DOHH2 (cell line): ENCODE measurements at regions not wholly inside any gene's neighbourhood (a gene's known extent, or its start where the extent isn't known, plus 50 kb on each side); places are given as distances from the start of the nearest gene placed in this dataset.

Experiments
- H3F3A ChIP-seq: fragments of 200-600 bp; sonication (generic), shearing (Covaris generic); 2 replicates; pipeline ENCODE4 v1.6.0; 2016; ENCODE audit warnings: antibody characterized with exemption, mild to moderate bottlenecking; ENCODE audit not compliant: control insufficient read depth, insufficient read depth
- H3K27ac ChIP-seq: fragments of 200-600 bp; sonication (generic); 2 replicates; pipeline ENCODE4 v1.5.1; 2014; ENCODE audit warnings: low read depth, mild to moderate bottlenecking, low read length, moderate library complexity
- H3K27me3 ChIP-seq: fragments of 200-600 bp; sonication (generic); 2 replicates; pipeline ENCODE4 v1.6.1; 2014; ENCODE audit warnings: mild to moderate bottlenecking, low read length, mixed read lengths; ENCODE audit not compliant: control insufficient read depth
- H3K36me3 ChIP-seq: fragments of 200-600 bp; sonication (generic); 2 replicates; pipeline ENCODE4 v1.6.1; 2014; ENCODE audit warnings: mild to moderate bottlenecking, low read length, moderate library complexity, mixed read lengths; ENCODE audit not compliant: control insufficient read depth
- H3K4me1 ChIP-seq: fragments of 200-600 bp; sonication (generic); 2 replicates; pipeline ENCODE4 v1.6.1; 2014; ENCODE audit warnings: mild to moderate bottlenecking, low read length, mixed read lengths; ENCODE audit not compliant: control insufficient read depth
- H3K4me2 ChIP-seq: fragments of 200-600 bp; sonication (generic); 2 replicates; pipeline ENCODE4 v1.6.0; 2014; ENCODE audit warnings: mild to moderate bottlenecking, low read length, moderate library complexity
- H3K4me3 ChIP-seq: fragments of 200-600 bp; sonication (generic); 2 replicates; pipeline ENCODE4 v1.5.1; 2014; ENCODE audit warnings: mild to moderate bottlenecking, low read length, mixed read lengths
- H3K79me2 ChIP-seq: fragments of 200-600 bp; sonication (generic); 2 replicates; pipeline ENCODE4 v1.6.1; 2014; ENCODE audit warnings: mild to moderate bottlenecking, low read length, mixed read lengths; ENCODE audit not compliant: control insufficient read depth
- H3K9me2 ChIP-seq: fragments of 200-600 bp; sonication (generic); replicated peaks from 2 replicates; pipeline ENCODE4 v1.6.1; 2014; ENCODE audit warnings: mild to moderate bottlenecking, low read length, mixed read lengths; ENCODE audit not compliant: control insufficient read depth
- H3K9me3 ChIP-seq: fragments of 200-600 bp; sonication (generic); 2 replicates; pipeline ENCODE4 v1.6.1; 2014; ENCODE audit warnings: antibody characterized with exemption, low read length, mixed read lengths; ENCODE audit not compliant: control insufficient read depth, insufficient read depth
- H4K20me1 ChIP-seq: fragments of 200-600 bp; sonication (generic); 2 replicates; pipeline ENCODE4 v1.6.0; 2014; ENCODE audit warnings: low read depth, mild to moderate bottlenecking, antibody characterized with exemption, low read length, moderate library complexity; ENCODE audit not compliant: control insufficient read depth, insufficient read depth
- CTCF ChIP-seq: fragments of 200-600 bp; sonication (generic); IDR thresholded peaks from one replicate; pipeline ENCODE4 v1.5.1; 2014; ENCODE audit warnings: antibody characterized with exemption, mild to moderate bottlenecking, low read depth, low read length; ENCODE audit not compliant: poor library complexity, severe bottlenecking
- EZH2phosphoT487 ChIP-seq: fragments of 200-600 bp; sonication (generic); IDR thresholded peaks from 2 replicates; pipeline ENCODE4 v1.6.1; 2017; ENCODE audit warnings: borderline replicate concordance, mild to moderate bottlenecking, antibody characterized with exemption, low read length, moderate library complexity, mixed read lengths

- TF ChIP-seq CTCF (no peak), EZH2phosphoT487 (no peak)
- H3K27me3 ChIP-seq: no peaks in the 10 kb centered on the region
- H3K36me3 ChIP-seq: no peaks in the 10 kb centered on the region
- H3F3A ChIP-seq: no peaks in the 10 kb centered on the region
- H3K4me2 ChIP-seq: no peak overlapping the region
- H3K79me2 ChIP-seq: no peaks in the 10 kb centered on the region
- no peaks in the 10 kb centered on the region for H4K20me1 ChIP-seq
- H3K9me3 ChIP-seq: no peaks in the 10 kb centered on the region
- H3K9me2 ChIP-seq: no peaks in the 10 kb centered on the region
- H3K4me3 ChIP-seq: no peak overlapping the region
- H3K4me1 ChIP-seq: no peaks in the 10 kb centered on the region
- H3K27ac ChIP-seq: no peak overlapping the region
Measured at GRCh38 chrX:30961387-30962174, 72.5 kb upstream of the TAB3 start.

GRCh38 chrX:30957753-30958152 is 68.7 kb upstream of the TAB3 start:
- TF ChIP-seq EZH2phosphoT487 (no peak), CTCF (no peak)

GRCh38 chrX:30955687-30956086 is 66.6 kb upstream of the TAB3 start:
- Histone ChIP-seq H3K4me2 (no peak overlapping the region), H3K4me3 (no peak overlapping the region), H3K4me1 (no peaks in the 10 kb centered on the region), H3K36me3 (no peaks in the 10 kb centered on the region), H3K79me2 (no peaks in the 10 kb centered on the region), H3K27me3 (no peaks in the 10 kb centered on the region), H3K9me2 (no peaks in the 10 kb centered on the region), H3K27ac (no peak overlapping the region), H3F3A (no peaks in the 10 kb centered on the region), H3K9me3 (no peaks in the 10 kb centered on the region), H4K20me1 (no peaks in the 10 kb centered on the region)
- TF ChIP-seq CTCF: no peak
- TF ChIP-seq EZH2phosphoT487: no peak

More at GRCh38 chrX:30957753-30958152, 68.7 kb upstream of the TAB3 start:
- no peaks in the 10 kb centered on the region for H3K9me2 ChIP-seq
- H3F3A ChIP-seq: no peaks in the 10 kb centered on the region
- no peaks in the 10 kb centered on the region for H3K27me3 ChIP-seq
- H3K9me3 ChIP-seq: no peaks in the 10 kb centered on the region
- H3K79me2 ChIP-seq: no peaks in the 10 kb centered on the region
- no peaks in the 10 kb centered on the region for H3K4me1 ChIP-seq
- no peaks in the 10 kb centered on the region for H3K36me3 ChIP-seq
- H3K4me2 ChIP-seq: no peak overlapping the region
- H3K27ac ChIP-seq: no peak overlapping the region
- H4K20me1 ChIP-seq: no peaks in the 10 kb centered on the region
- H3K4me3 ChIP-seq: no peak overlapping the region
